ENCODE measurements at regions not wholly inside any gene's neighbourhood (a gene's known extent, or its start where the extent isn't known, plus 50 kb on each side); places are given as distances from the start of the nearest gene placed in this dataset.

GRCh38 chr4:98202907-98203306 is 58.3 kb upstream of the RAP1GDS1 start:
- no peaks in the 10 kb centered on the region for H3K79me2 ChIP-seq (ENCODE audit: low read depth)
- peaks cover 2% of the 10 kb centered on the region for H3K27me3 Mint-ChIP-seq (ENCODE audit: insufficient read depth, low read depth)
- H3K36me3 ChIP-seq, result no peaks in the 10 kb centered on the region
- H2AFZ ChIP-seq (replicated peaks), result no peak overlapping the region
- no peak for DNase-seq (ENCODE audit: low spot score)
- no peaks in the 10 kb centered on the region for H3K9me3 Mint-ChIP-seq
- H3K27ac ChIP-seq, result no peak overlapping the region
- H3F3A ChIP-seq (ENCODE audit: low read depth), result no peaks in the 10 kb centered on the region
- H3K36me3 Mint-ChIP-seq, result no peaks in the 10 kb centered on the region
- no peak overlapping the region for H3K9ac ChIP-seq
- no peak overlapping the region for H3K4me2 ChIP-seq
- no peaks in the 10 kb centered on the region for H3K9me3 ChIP-seq (ENCODE audit: low read depth)
- H3K27ac Mint-ChIP-seq, result no peak overlapping the region
- no peaks in the 10 kb centered on the region for H3K27me3 ChIP-seq
- H4K20me1 ChIP-seq (ENCODE audit: low read depth), result no peaks in the 10 kb centered on the region
- no peaks in the 10 kb centered on the region for H3K4me1 Mint-ChIP-seq
- no peak overlapping the region for H3K4me3 Mint-ChIP-seq
- no peaks in the 10 kb centered on the region for H3K4me1 ChIP-seq
- H3K4me3 ChIP-seq, result no peak overlapping the region
- TF ChIP-seq EZH2 (IDR thresholded peaks at IDR 0.05) (no peak), EZH2phosphoT487 (IDR thresholded peaks at IDR 0.05) (no peak), CTCF (IDR thresholded peaks at IDR 0.05) (no peak)

- Histone ChIP-seq H3K36me3 (no peaks in the 10 kb centered on the region), H3K79me2 (ENCODE audit: low read depth) (no peaks in the 10 kb centered on the region), H3K4me1 (no peaks in the 10 kb centered on the region), H4K20me1 (ENCODE audit: low read depth) (no peaks in the 10 kb centered on the region), H3K9ac (no peak overlapping the region), H3F3A (ENCODE audit: low read depth) (no peaks in the 10 kb centered on the region), H3K27ac (no peak overlapping the region), H2AFZ (replicated peaks) (no peak overlapping the region), H3K4me3 (no peak overlapping the region), H3K4me2 (no peak overlapping the region), H3K27me3 (no peaks in the 10 kb centered on the region), H3K9me3 (ENCODE audit: low read depth) (no peaks in the 10 kb centered on the region)
- no peak for DNase-seq (ENCODE audit: low spot score)
- Mint-ChIP-seq H3K27ac (no peak overlapping the region), H3K4me3 (no peak overlapping the region), H3K36me3 (no peaks in the 10 kb centered on the region), H3K27me3 (ENCODE audit: insufficient read depth, low read depth) (peaks cover 2% of the 10 kb centered on the region), H3K9me3 (no peaks in the 10 kb centered on the region), H3K4me1 (no peaks in the 10 kb centered on the region)
- TF ChIP-seq EZH2phosphoT487 (IDR thresholded peaks at IDR 0.05), result no peak
- no peak for TF ChIP-seq CTCF (IDR thresholded peaks at IDR 0.05)
- TF ChIP-seq EZH2 (IDR thresholded peaks at IDR 0.05), result no peak
Measured at GRCh38 chr4:98199247-98199646, 56.0 kb upstream of the STPG2 start.

- TF ChIP-seq EZH2 (IDR thresholded peaks at IDR 0.05), result no peak
- TF ChIP-seq EZH2phosphoT487 (IDR thresholded peaks at IDR 0.05), result no peak
- no peak for TF ChIP-seq CTCF (IDR thresholded peaks at IDR 0.05)
- Histone ChIP-seq H4K20me1 (ENCODE audit: low read depth) (no peaks in the 10 kb centered on the region), H2AFZ (replicated peaks) (no peak overlapping the region), H3K27me3 (no peaks in the 10 kb centered on the region), H3K9ac (no peak overlapping the region), H3K27ac (no peak overlapping the region), H3K4me2 (no peak overlapping the region), H3K4me1 (peaks cover 4% of the 10 kb centered on the region), H3K4me3 (no peak overlapping the region), H3K79me2 (ENCODE audit: low read depth) (no peaks in the 10 kb centered on the region), H3K36me3 (no peaks in the 10 kb centered on the region), H3F3A (ENCODE audit: low read depth) (no peaks in the 10 kb centered on the region), H3K9me3 (ENCODE audit: low read depth) (no peaks in the 10 kb centered on the region)
- no peak overlapping the region for H3K27ac Mint-ChIP-seq
- H3K36me3 Mint-ChIP-seq, result no peaks in the 10 kb centered on the region
- no peaks in the 10 kb centered on the region for H3K4me1 Mint-ChIP-seq
- no peak overlapping the region for H3K4me3 Mint-ChIP-seq
- DNase-seq (ENCODE audit: low spot score), result no peak
- H3K9me3 Mint-ChIP-seq, result peaks cover 15% of the 10 kb centered on the region
- peaks cover 2% of the 10 kb centered on the region for H3K27me3 Mint-ChIP-seq (ENCODE audit: insufficient read depth, low read depth)
Measured at GRCh38 chr4:98195005-98195404, 51.7 kb upstream of the STPG2 start.

Data from neural progenitor cell (in vitro differentiated cells).